Loucy (cell line): ENCODE measurements at regions not wholly inside any gene's neighbourhood (a gene's known extent, or its start where the extent isn't known, plus 50 kb on each side); places are given as distances from the start of the nearest gene placed in this dataset.
"Not testable (repeated sequence)": the region's sequence is repeated elsewhere in the genome, so short reads cannot be mapped to it uniquely, and the experiment has no call there.

Source experiments
- H2AFZ ChIP-seq: fragments of 200-600 bp; sonication (generic); 2 replicates; pipeline ENCODE4 v1.6.0; 2016; ENCODE audit warnings: antibody characterized with exemption, mild to moderate bottlenecking, low read length, moderate library complexity
- H3F3A ChIP-seq: fragments of 200-600 bp; 2 replicates; pipeline ENCODE4 v1.6.0; 2016; ENCODE audit warnings: antibody characterized with exemption, low read depth, mild to moderate bottlenecking
- H3K27me3 ChIP-seq: fragments of 200-600 bp; sonication (generic); 2 replicates; pipeline ENCODE4 v1.6.1; 2014; ENCODE audit warnings: low read length, mild to moderate bottlenecking; ENCODE audit not compliant: insufficient read depth, poor library complexity, severe bottlenecking
- H3K36me3 ChIP-seq: fragments of 200-600 bp; sonication (generic); 2 replicates; pipeline ENCODE4 v1.6.1; 2016; ENCODE audit warnings: low read length; ENCODE audit not compliant: insufficient read depth
- H3K4me1 ChIP-seq: fragments of 200-600 bp; sonication (generic); 2 replicates; pipeline ENCODE4 v1.5.1; 2014; ENCODE audit warnings: low read length, mild to moderate bottlenecking; ENCODE audit not compliant: insufficient read depth, poor library complexity, severe bottlenecking
- H3K4me2 ChIP-seq: fragments of 200-600 bp; sonication (generic); 2 replicates; pipeline ENCODE4 v1.6.0; 2014; ENCODE audit warnings: antibody characterized with exemption, low read length, low read depth, mild to moderate bottlenecking; ENCODE audit not compliant: poor library complexity, severe bottlenecking
- H3K4me3 ChIP-seq: fragments of 200-600 bp; sonication (generic); 2 replicates; pipeline ENCODE4 v1.5.1; 2014; ENCODE audit warnings: low read length, mild to moderate bottlenecking, mixed read lengths; ENCODE audit not compliant: poor library complexity, severe bottlenecking
- H3K79me2 ChIP-seq: fragments of 200-600 bp; sonication (generic); 2 replicates; pipeline ENCODE4 v1.6.1; 2014; ENCODE audit warnings: low read length; ENCODE audit not compliant: insufficient read depth
- H3K9ac ChIP-seq: fragments of 200-600 bp; sonication (generic); 2 replicates; pipeline ENCODE4 v1.6.0; 2014; ENCODE audit warnings: mild to moderate bottlenecking, low read depth, low read length, moderate library complexity; ENCODE audit not compliant: poor library complexity, severe bottlenecking
- H3K9me2 ChIP-seq: fragments of 200-600 bp; sonication (generic); replicated peaks from 2 replicates; pipeline ENCODE4 v1.6.1; 2016; ENCODE audit warnings: low read depth, low read length, mixed read lengths
- H3K9me3 ChIP-seq: fragments of 200-600 bp; sonication (generic); 2 replicates; pipeline ENCODE4 v1.6.1; 2014; ENCODE audit warnings: mild to moderate bottlenecking, antibody characterized with exemption, low read length, low read depth; ENCODE audit not compliant: insufficient read depth
- H4K20me1 ChIP-seq: fragments of 200-600 bp; sonication (generic); 2 replicates; pipeline ENCODE4 v1.6.0; 2014; ENCODE audit warnings: antibody characterized with exemption, low read length, mild to moderate bottlenecking; ENCODE audit not compliant: insufficient read depth, poor library complexity, severe bottlenecking
- CTCF ChIP-seq: fragments of 200-600 bp; sonication (generic); conservative IDR thresholded peaks from 2 replicates; pipeline ENCODE4 v1.5.1; 2014; ENCODE audit warnings: mild to moderate bottlenecking, antibody characterized with exemption, low read length
- EZH2phosphoT487 ChIP-seq: fragments of 200-600 bp; IDR thresholded peaks from 2 replicates; pipeline ENCODE4 v1.6.1; 2018; ENCODE audit warnings: antibody characterized with exemption, mild to moderate bottlenecking, moderate library complexity, borderline replicate concordance

DNA sequence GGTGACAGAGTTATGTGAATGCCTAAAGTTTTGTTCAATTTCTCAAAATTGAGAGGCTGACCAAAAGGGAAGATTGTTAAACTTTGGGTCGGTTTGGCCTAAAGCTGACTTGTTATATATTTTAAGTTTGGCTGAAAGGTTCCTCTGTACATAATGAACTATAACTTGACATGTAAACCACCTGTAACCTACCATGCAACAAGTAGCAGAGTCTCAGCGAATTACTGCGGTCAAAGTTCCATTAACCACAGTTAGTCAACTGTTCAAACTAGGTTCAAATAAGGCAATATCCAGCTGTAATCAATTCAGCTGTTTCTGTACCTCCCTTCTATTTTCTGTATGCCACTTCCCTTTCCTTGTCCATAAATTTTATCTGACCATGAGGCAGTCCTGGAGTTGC is 325.1 kb upstream of the NMUR2 start:
- no peak overlapping the region for H3K4me2 ChIP-seq
- H3K79me2 ChIP-seq: no peaks in the 10 kb centered on the region
- no peak overlapping the region for H3K4me3 ChIP-seq
- H3F3A ChIP-seq: no peaks in the 10 kb centered on the region
- no peaks in the 10 kb centered on the region for H3K27me3 ChIP-seq
- H3K9ac ChIP-seq: no peak overlapping the region
- no peak overlapping the region for H2AFZ ChIP-seq
- H4K20me1 ChIP-seq: no peaks in the 10 kb centered on the region
- H3K4me1 ChIP-seq: no peaks in the 10 kb centered on the region
- TF ChIP-seq EZH2phosphoT487 (no peak), CTCF (no peak)
- H3K9me3 ChIP-seq: no peaks in the 10 kb centered on the region
- H3K36me3 ChIP-seq: no peaks in the 10 kb centered on the region
- H3K9me2 ChIP-seq: no peaks in the 10 kb centered on the region

DNA sequence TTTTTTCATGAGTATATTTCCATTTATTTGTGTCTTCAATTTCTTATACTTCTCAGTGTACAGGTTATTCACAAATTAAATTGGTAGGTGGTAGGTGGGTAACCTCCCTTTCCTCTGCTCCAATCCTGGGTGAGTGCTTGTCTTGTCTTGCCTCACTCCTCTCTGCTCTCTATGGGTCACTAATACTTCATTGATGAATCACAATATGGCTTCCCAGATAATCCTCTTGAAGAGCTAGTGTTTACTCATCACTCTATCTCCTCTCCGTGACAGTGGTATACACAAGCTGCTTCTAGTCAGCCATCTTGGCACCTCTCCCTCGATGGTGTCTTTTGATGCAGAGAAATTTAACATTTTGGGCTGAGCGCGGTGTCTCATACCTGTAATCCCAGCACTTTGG is 331.8 kb upstream of the NMUR2 start:
- Histone ChIP-seq H3K9ac (no peak overlapping the region), H3F3A (no peaks in the 10 kb centered on the region), H3K4me2 (no peak overlapping the region), H3K4me1 (no peaks in the 10 kb centered on the region), H3K27me3 (no peaks in the 10 kb centered on the region), H3K9me3 (no peaks in the 10 kb centered on the region), H2AFZ (no peak overlapping the region), H3K9me2 (no peaks in the 10 kb centered on the region), H3K79me2 (no peaks in the 10 kb centered on the region), H3K4me3 (no peak overlapping the region), H3K36me3 (no peaks in the 10 kb centered on the region), H4K20me1 (no peaks in the 10 kb centered on the region)
- TF ChIP-seq EZH2phosphoT487 (no peak), CTCF (no peak)

DNA sequence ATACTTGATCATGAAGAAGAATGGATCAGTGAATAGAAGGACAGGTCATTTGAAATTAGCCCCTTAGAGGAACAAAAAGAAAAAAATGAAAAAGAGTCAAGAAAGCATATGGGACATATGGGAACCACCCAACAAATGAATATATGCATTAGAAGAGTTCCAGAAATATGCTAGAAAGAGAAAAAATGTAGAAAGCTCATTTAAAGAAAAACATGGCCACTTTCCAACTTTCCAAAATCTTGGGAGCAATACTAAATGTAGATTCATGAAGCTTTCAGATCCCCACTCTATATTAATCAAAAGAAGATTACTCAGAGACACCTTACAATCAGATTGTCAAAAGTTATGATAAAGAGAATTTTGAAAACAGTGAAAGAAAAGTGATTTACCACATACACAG is 334.8 kb upstream of the NMUR2 start:
- Histone ChIP-seq H3K79me2 (no peaks in the 10 kb centered on the region), H3K4me3 (no peak overlapping the region), H3K4me2 (no peak overlapping the region), H3K9me3 (no peaks in the 10 kb centered on the region), H3K4me1 (no peaks in the 10 kb centered on the region), H3K36me3 (no peaks in the 10 kb centered on the region), H3K9me2 (no peaks in the 10 kb centered on the region), H3K9ac (no peak overlapping the region), H4K20me1 (no peaks in the 10 kb centered on the region), H3F3A (no peaks in the 10 kb centered on the region), H3K27me3 (no peaks in the 10 kb centered on the region), H2AFZ (no peak overlapping the region)
- no peak for TF ChIP-seq EZH2phosphoT487
- TF ChIP-seq CTCF: no peak

- not testable (repeated sequence) for H3K4me1 ChIP-seq, H3K4me2 ChIP-seq, H3K9ac ChIP-seq, H2AFZ ChIP-seq, H3F3A ChIP-seq, H3K27me3 ChIP-seq, H3K9me3 ChIP-seq, H3K79me2 ChIP-seq, H3K4me3 ChIP-seq, H3K36me3 ChIP-seq, H3K9me2 ChIP-seq, H4K20me1 ChIP-seq
Observed at GRCh38 chr5:152741126-152741525, 336.0 kb upstream of the NMUR2 start.

DNA sequence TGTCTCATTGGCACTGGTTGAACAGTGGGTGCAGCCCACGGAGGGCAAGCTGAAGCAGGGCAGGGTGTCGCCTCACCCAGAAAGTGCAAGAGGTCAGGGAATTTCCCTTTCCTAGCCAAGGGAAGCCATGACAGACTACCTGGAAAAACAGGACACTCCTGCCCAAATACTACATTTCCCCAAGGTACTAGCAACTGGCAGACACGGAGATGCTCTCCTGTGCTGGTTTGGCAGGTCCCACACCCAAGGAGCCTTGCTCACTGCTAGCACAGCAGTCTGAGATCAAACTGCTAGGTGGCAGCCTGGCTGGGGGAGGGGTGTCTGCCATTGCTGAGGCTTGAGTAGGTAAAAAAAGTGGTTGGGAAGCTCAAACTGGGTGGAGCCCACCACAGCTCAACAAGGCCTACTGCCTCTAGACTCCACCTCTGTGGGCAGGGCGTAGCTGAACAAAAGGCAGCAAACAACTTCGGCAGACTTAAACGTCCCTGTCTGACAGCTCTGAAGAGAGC is 382.7 kb upstream of the NMUR2 start:
- not testable (repeated sequence) for H3K36me3 ChIP-seq, H3K27me3 ChIP-seq, H3K4me1 ChIP-seq

More for the DNA sequence above, 382.7 kb upstream of the NMUR2 start:
- not testable (repeated sequence) for H3K79me2 ChIP-seq, H4K20me1 ChIP-seq, H2AFZ ChIP-seq, H3K4me3 ChIP-seq, H3K9ac ChIP-seq, H3K4me2 ChIP-seq, H3F3A ChIP-seq, H3K9me2 ChIP-seq, H3K9me3 ChIP-seq
